ENCODE measurements at regions not wholly inside any gene's neighbourhood (a gene's known extent, or its start where the extent isn't known, plus 50 kb on each side); places are given as distances from the start of the nearest gene placed in this dataset.

DNA sequence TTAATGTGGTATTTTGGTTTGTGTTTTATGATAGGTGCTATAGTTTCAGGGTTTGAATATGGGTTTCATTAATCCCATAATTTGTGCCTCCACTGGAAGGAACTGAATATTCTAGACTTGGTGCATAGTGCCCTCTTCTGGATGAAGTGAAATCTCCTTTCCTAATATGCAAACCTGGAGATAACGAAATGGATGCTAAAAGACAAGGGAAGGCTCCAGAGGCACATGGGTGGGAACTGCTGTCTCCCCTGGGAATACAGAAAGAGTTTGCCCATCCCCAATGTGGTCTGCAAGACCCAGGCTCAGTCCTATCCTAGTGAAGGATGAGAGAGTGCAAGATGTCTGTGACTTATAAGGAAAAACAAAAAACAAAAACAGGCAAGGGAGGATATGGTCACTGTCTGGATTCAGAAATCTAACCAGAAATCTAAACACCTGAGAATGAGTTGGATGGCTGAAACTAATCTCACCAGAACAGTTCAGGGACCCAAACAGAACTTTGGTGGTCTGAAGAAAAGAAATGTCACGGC, 142.3 kb upstream of the TMPO start:
- TF ChIP-seq, protein P1, sequence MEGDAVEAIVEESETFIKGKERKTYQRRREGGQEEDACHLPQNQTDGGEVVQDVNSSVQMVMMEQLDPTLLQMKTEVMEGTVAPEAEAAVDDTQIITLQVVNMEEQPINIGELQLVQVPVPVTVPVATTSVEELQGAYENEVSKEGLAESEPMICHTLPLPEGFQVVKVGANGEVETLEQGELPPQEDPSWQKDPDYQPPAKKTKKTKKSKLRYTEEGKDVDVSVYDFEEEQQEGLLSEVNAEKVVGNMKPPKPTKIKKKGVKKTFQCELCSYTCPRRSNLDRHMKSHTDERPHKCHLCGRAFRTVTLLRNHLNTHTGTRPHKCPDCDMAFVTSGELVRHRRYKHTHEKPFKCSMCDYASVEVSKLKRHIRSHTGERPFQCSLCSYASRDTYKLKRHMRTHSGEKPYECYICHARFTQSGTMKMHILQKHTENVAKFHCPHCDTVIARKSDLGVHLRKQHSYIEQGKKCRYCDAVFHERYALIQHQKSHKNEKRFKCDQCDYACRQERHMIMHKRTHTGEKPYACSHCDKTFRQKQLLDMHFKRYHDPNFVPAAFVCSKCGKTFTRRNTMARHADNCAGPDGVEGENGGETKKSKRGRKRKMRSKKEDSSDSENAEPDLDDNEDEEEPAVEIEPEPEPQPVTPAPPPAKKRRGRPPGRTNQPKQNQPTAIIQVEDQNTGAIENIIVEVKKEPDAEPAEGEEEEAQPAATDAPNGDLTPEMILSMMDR (IDR thresholded peaks at IDR 0.05; ENCODE audit: low read depth, low read length) = peak; percentile 56
- Histone ChIP-seq H3K27ac (no peak overlapping the region), H3K9me3 (ENCODE audit: severe bottlenecking) (no peaks in the 10 kb centered on the region)

DNA sequence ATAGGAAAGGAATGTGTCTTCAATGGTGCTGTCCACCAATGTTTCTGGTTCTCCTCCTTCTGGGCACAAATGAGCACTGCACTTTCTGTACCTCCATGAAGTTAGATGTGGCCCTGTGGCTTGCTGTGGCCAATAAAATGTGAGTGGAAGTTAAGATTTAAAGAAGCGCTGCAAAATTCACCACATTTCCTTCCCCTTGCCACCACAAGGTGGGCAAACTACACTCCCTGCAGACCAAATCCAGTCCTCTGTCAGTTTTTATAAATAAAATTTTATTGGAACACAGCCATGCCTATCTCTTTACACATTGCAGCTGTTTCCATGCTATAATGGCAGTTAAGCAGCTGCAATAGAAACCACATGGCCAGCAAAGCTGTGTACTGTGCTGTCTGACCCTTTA, 141.4 kb upstream of the TMPO start:
- H3K36me3 ChIP-seq = no peaks in the 10 kb centered on the region
- no peak overlapping the region for H3K4me3 ChIP-seq (ENCODE audit: low read depth, low read length)
- peaks cover 3% of the 10 kb centered on the region for H3K27me3 ChIP-seq (ENCODE audit: insufficient read depth, low read depth, severe bottlenecking)
- H3K9me3 ChIP-seq (ENCODE audit: severe bottlenecking) = no peaks in the 10 kb centered on the region
- H3K27ac ChIP-seq = no peak overlapping the region
- TF ChIP-seq, protein P1 (IDR thresholded peaks at IDR 0.05; ENCODE audit: low read depth, low read length) = no peak
- no peak for DNase-seq

More for the DNA sequence above, 142.3 kb upstream of the TMPO start:
- Histone ChIP-seq H3K27me3 (ENCODE audit: insufficient read depth, low read depth, severe bottlenecking) (peaks cover 3% of the 10 kb centered on the region), H3K4me3 (ENCODE audit: low read depth, low read length) (no peak overlapping the region), H3K36me3 (no peaks in the 10 kb centered on the region)
- no peak for DNase-seq

DNA sequence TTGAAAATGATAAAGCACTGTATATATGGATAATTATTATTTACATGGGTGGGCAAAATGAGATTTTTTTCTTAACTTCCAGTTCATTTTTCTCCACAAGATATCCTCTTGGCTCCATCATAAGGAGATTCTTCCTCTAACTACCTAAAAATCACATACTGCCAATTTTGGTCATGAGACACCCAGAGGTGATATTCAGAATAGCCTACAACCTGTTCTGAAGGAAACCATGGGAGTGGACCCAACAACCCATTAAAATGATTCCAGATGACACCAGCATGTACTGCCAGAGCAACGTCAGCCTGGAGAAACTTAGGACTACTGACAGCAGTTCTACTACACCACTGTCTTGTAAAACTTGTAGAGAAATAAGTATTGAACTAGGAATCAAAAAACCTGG, 136.3 kb upstream of the TMPO start:
- H3K4me3 ChIP-seq (ENCODE audit: low read depth, low read length) = no peak overlapping the region
- H3K36me3 ChIP-seq = no peaks in the 10 kb centered on the region
- TF ChIP-seq, protein P1 (IDR thresholded peaks at IDR 0.05; ENCODE audit: low read depth, low read length) = no peak
- peaks cover 3% of the 10 kb centered on the region for H3K27me3 ChIP-seq (ENCODE audit: insufficient read depth, low read depth, severe bottlenecking)
- DNase-seq = no peak
- no peak overlapping the region for H3K27ac ChIP-seq
- no peaks in the 10 kb centered on the region for H3K9me3 ChIP-seq (ENCODE audit: severe bottlenecking)

DNA sequence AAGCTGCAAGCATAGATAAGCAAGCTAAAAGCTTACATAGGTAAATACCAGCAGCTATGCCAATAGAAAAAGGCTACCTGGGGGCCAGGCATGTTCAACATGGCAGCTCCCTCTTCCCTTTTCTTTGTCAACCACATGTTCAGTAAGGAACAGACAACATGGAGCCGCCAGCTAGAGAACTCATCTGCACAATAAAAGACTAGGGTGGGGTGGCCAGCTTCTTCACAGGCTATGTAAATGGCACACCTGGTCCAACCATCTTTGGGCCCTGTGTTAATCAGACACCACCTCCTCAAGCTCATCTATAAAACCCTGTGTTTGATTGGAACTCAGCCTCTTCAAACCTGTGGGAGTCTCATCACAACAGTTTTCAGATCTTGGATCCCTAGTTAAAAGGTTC, 129.7 kb upstream of the TMPO start:
- no peak overlapping the region for H3K4me3 ChIP-seq (ENCODE audit: low read depth, low read length)
- no peak overlapping the region for H3K27ac ChIP-seq
- H3K36me3 ChIP-seq = no peaks in the 10 kb centered on the region
- H3K9me3 ChIP-seq (ENCODE audit: severe bottlenecking) = no peaks in the 10 kb centered on the region
- H3K27me3 ChIP-seq (ENCODE audit: insufficient read depth, low read depth, severe bottlenecking) = no peaks in the 10 kb centered on the region
- TF ChIP-seq, protein P1 (IDR thresholded peaks at IDR 0.05; ENCODE audit: low read depth, low read length) = no peak
- DNase-seq = no peak

DNA sequence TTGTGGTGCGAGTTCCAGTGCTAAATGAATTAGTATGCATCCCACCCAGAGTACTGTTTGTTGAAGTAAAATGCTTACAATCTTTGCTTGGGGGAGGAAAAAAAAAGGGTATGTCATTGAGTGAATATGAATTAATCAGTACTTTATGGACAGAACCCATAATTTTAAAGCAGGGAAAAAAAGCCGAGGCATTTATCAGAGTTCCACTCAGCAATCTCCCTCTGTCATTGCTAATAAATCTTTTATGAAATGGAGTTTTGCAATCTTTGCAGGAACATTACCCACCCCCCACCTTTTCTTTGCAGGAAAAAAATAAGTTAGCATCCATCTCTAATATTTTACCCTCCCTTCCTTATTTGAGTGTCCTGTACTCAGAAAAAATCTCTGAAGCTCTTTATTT, 127.9 kb upstream of the TMPO start:
- no peak for DNase-seq
- H3K27ac ChIP-seq = no peak overlapping the region
- H3K4me3 ChIP-seq (ENCODE audit: low read depth, low read length) = no peak overlapping the region
- no peaks in the 10 kb centered on the region for H3K27me3 ChIP-seq (ENCODE audit: insufficient read depth, low read depth, severe bottlenecking)
- H3K9me3 ChIP-seq (ENCODE audit: severe bottlenecking) = no peaks in the 10 kb centered on the region
- TF ChIP-seq, protein P1 (IDR thresholded peaks at IDR 0.05; ENCODE audit: low read depth, low read length) = no peak
- no peaks in the 10 kb centered on the region for H3K36me3 ChIP-seq

DNA sequence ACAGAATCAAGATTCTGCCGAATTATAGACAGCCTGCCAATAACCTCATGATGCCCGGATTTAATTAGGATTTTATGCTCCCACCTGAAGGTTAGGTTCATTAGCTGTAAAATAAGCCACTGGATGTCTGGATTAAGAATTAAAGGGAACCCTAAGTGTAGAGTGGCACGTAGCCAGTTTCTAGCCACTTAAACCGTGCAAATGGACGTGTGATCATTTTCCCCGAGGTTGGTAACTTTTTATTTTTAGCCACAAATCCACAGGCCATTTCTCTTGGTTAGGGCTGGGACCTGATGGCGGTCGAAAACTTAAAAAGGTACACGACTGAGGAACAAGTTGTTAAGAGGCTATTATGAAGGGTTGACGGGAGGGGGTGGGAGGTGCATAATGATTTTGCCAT, 127.3 kb upstream of the TMPO start:
- TF ChIP-seq, protein P1 (IDR thresholded peaks at IDR 0.05; ENCODE audit: low read depth, low read length) = no peak
- H3K36me3 ChIP-seq = no peaks in the 10 kb centered on the region
- no peaks in the 10 kb centered on the region for H3K27me3 ChIP-seq (ENCODE audit: insufficient read depth, low read depth, severe bottlenecking)
- H3K4me3 ChIP-seq (ENCODE audit: low read depth, low read length) = no peak overlapping the region
- H3K27ac ChIP-seq = no peak overlapping the region
- no peak for DNase-seq
- H3K9me3 ChIP-seq (ENCODE audit: severe bottlenecking) = no peaks in the 10 kb centered on the region

Data from WERI-Rb-1 (cell line).